KMS-11 (cell line): ENCODE measurements at regions not wholly inside any gene's neighbourhood (a gene's known extent, or its start where the extent isn't known, plus 50 kb on each side); places are given as distances from the start of the nearest gene placed in this dataset.

Source experiments
- H2AFZ ChIP-seq: fragments of 200-600 bp; sonication (generic); 2 replicates; pipeline ENCODE4 v1.6.1; 2016; ENCODE audit warnings: antibody characterized with exemption, mixed run types, low read depth
- H3K27ac ChIP-seq: fragments of 200-600 bp; sonication (generic); 2 replicates; pipeline ENCODE4 v1.6.1; 2016; ENCODE audit warnings: mild to moderate bottlenecking, mixed run types
- H3K27me3 ChIP-seq: fragments of 200-600 bp; sonication (generic); 2 replicates; pipeline ENCODE4 v1.6.1; 2017; ENCODE audit warnings: mild to moderate bottlenecking, low read depth, mixed run types, moderate library complexity; ENCODE audit not compliant: insufficient read depth
- H3K36me3 ChIP-seq: fragments of 200-600 bp; sonication (generic); 2 replicates; pipeline ENCODE4 v1.6.1; 2017; ENCODE audit warnings: mild to moderate bottlenecking, mixed run types; ENCODE audit not compliant: insufficient read depth
- H3K4me1 ChIP-seq: fragments of 200-600 bp; sonication (generic); 2 replicates; pipeline ENCODE4 v1.6.1; 2016; ENCODE audit warnings: mild to moderate bottlenecking, low read depth, mixed run types; ENCODE audit not compliant: poor library complexity, severe bottlenecking
- H3K4me2 ChIP-seq: fragments of 200-600 bp; sonication (generic); 2 replicates; pipeline ENCODE4 v1.7.0; 2016; ENCODE audit warnings: mild to moderate bottlenecking, mixed run types
- H3K4me3 ChIP-seq: fragments of 200-600 bp; sonication (generic); IDR thresholded peaks from 2 replicates; pipeline ENCODE4 v1.6.1; 2017; ENCODE audit warnings: low read depth, low read length, mixed read lengths; ENCODE audit not compliant: insufficient read depth
- H3K79me2 ChIP-seq: fragments of 200-600 bp; sonication (generic); 2 replicates; pipeline ENCODE4 v1.6.1; 2016; ENCODE audit warnings: low read depth, mixed run types; ENCODE audit not compliant: insufficient read depth
- H3K9ac ChIP-seq: fragments of 200-600 bp; sonication (generic); 2 replicates; pipeline ENCODE4 v1.6.1; 2016; ENCODE audit warnings: mild to moderate bottlenecking, mixed run types
- H4K20me1 ChIP-seq: fragments of 200-600 bp; sonication (generic); 2 replicates; pipeline ENCODE4 v1.6.1; 2016; ENCODE audit warnings: mild to moderate bottlenecking, mixed run types; ENCODE audit not compliant: insufficient read depth
- TF ChIP-seq, protein P1 (sequence below): fragments of 200-600 bp; sonication (generic); conservative IDR thresholded peaks from 2 replicates; pipeline ENCODE4 v1.6.1; 2017; ENCODE audit warnings: low read depth, mild to moderate bottlenecking, antibody characterized with exemption, low read length, moderate library complexity, mixed read lengths

DNA sequence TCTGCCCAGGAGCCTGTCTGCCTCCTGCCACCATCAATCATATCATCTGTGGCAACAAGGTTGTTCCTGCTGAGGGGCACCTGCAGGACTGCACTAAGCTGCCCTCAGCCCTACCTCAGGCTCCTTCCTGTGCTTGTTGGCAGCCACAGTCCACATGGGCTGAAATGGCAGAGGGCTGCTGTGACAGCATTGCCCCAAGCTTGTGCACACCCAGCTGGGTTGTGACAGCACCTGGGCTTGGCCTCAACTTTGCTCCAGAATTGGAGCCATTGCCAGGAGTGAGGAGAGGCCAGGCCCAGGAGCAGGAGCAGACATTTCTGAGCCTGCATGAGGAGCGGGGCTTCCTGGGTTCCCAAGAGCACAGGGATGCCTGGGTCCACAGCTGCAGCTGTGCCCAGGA lies 340.9 kb upstream of the CHRM2 start:
- Histone ChIP-seq H2AFZ (no peak overlapping the region), H3K4me1 (no peaks in the 10 kb centered on the region), H3K27ac (no peak overlapping the region), H3K4me2 (no peak overlapping the region), H3K79me2 (no peaks in the 10 kb centered on the region), H4K20me1 (no peaks in the 10 kb centered on the region), H3K27me3 (no peaks in the 10 kb centered on the region), H3K36me3 (no peaks in the 10 kb centered on the region), H3K4me3 (no peak overlapping the region), H3K9ac (no peak overlapping the region)
- TF ChIP-seq, protein P1, sequence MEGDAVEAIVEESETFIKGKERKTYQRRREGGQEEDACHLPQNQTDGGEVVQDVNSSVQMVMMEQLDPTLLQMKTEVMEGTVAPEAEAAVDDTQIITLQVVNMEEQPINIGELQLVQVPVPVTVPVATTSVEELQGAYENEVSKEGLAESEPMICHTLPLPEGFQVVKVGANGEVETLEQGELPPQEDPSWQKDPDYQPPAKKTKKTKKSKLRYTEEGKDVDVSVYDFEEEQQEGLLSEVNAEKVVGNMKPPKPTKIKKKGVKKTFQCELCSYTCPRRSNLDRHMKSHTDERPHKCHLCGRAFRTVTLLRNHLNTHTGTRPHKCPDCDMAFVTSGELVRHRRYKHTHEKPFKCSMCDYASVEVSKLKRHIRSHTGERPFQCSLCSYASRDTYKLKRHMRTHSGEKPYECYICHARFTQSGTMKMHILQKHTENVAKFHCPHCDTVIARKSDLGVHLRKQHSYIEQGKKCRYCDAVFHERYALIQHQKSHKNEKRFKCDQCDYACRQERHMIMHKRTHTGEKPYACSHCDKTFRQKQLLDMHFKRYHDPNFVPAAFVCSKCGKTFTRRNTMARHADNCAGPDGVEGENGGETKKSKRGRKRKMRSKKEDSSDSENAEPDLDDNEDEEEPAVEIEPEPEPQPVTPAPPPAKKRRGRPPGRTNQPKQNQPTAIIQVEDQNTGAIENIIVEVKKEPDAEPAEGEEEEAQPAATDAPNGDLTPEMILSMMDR: no peak

DNA sequence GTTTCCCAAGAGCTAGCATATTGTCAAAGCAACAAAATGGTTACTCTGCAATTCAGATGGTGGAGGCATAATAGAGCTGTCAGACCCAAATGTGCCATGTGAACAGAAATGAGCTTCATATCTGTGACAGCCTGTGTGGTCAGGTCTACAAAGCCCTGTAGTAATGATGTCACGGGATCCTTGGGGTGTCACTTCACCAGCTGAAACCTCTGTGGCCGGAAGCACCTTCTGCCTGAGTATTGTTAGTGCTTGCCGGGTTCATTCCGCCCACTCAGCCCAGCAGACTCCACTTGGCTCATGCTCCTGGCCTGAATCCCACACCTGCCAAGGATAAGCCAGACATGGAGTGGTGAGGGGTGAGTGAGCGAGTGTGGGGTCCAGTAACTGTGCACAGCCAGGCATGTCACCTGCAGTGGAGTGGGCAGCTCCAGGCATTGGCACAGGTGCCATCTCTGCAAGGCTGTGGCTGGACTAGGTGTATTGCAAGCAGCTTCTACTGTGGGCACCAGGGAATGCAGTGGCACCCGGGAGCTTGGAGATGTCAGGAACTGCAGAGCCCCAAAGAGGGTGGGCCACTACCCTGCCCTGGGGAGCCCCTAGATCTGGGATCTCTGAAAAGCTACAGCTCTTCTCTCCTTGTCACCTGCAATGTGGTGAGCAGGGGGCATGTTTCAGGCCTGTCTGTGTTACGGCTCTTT lies 341.9 kb upstream of the CHRM2 start:
- Histone ChIP-seq H3K4me3 (no peak overlapping the region), H3K79me2 (no peaks in the 10 kb centered on the region), H3K27ac (no peak overlapping the region), H2AFZ (no peak overlapping the region), H3K27me3 (no peaks in the 10 kb centered on the region), H3K9ac (no peak overlapping the region), H3K36me3 (no peaks in the 10 kb centered on the region), H3K4me2 (no peak overlapping the region), H4K20me1 (no peaks in the 10 kb centered on the region), H3K4me1 (no peaks in the 10 kb centered on the region)
- TF ChIP-seq, protein P1: no peak

DNA sequence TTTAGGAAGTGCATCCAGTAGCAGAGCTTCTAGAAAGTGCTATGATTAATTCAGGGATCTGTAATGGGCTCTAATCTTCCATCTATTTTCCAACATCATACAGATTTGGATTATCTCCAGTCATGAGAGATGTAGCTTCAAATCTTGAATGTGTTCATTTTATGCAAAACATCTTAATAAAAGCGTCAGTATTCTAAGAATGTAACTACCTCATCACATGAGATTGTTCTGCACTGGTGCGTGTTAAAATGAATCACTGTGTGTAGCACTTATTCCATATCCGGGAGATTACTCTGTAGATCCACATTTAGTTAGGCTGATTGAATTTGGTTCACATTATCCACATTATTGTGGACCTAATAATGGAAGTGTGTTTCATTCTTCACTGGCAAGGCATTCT lies 344.9 kb upstream of the CHRM2 start:
- TF ChIP-seq, protein P1: no peak
- no peak overlapping the region for H3K4me2 ChIP-seq
- no peak overlapping the region for H3K27ac ChIP-seq
- H4K20me1 ChIP-seq: no peaks in the 10 kb centered on the region
- no peak overlapping the region for H3K4me3 ChIP-seq
- no peaks in the 10 kb centered on the region for H3K27me3 ChIP-seq
- no peaks in the 10 kb centered on the region for H3K36me3 ChIP-seq
- no peak overlapping the region for H2AFZ ChIP-seq
- H3K9ac ChIP-seq: no peak overlapping the region
- H3K4me1 ChIP-seq: no peaks in the 10 kb centered on the region
- H3K79me2 ChIP-seq: no peaks in the 10 kb centered on the region

DNA sequence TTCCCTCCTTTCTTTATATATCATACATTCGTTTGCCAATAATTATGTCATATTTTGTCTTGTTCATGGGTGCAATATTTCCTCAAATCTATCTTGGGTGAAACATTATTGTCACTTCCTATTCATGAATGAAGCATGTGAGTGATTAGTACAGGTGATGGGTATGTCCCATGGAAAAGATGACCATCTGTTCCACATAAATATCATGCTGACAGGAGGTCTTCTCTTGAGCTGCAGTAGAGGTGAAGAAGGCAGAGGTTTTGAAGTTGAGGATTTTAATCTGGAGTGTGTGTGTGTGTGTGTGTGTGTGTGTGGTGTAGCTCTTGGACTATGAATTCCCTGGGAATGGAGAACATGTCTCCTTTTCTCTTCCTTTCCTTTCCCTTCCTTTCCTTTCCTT lies 350.5 kb upstream of the CHRM2 start:
- no peak overlapping the region for H2AFZ ChIP-seq
- TF ChIP-seq, protein P1: no peak
- H4K20me1 ChIP-seq: no peaks in the 10 kb centered on the region
- no peaks in the 10 kb centered on the region for H3K36me3 ChIP-seq
- no peaks in the 10 kb centered on the region for H3K79me2 ChIP-seq
- H3K4me1 ChIP-seq: no peaks in the 10 kb centered on the region
- H3K27me3 ChIP-seq: no peaks in the 10 kb centered on the region
- H3K27ac ChIP-seq: no peak overlapping the region
- no peak overlapping the region for H3K4me2 ChIP-seq
- no peak overlapping the region for H3K4me3 ChIP-seq
- H3K9ac ChIP-seq: no peak overlapping the region
